ENCODE measurements at regions not wholly inside any gene's neighbourhood (a gene's known extent, or its start where the extent isn't known, plus 50 kb on each side); places are given as distances from the start of the nearest gene placed in this dataset.
A peak's percentile ranks its signal among the peaks of the same experiment; 100 is the strongest.

GRCh38 chr16:86756882-86757703 is 178.7 kb downstream of the FOXL1 start:
- peaks cover 41% of the 10 kb centered on the region for H3K4me1 ChIP-seq (ENCODE audit: control insufficient read depth, insufficient read depth, low read length, poor library complexity, severe bottlenecking)
- WGBS, 2 experiments (ENCODE audit: insufficient coverage in 2 of 2) = 66 to 76% methylated on average over 6 to 11 of the region's 12 CpGs
- H3K27ac ChIP-seq (ENCODE audit: low read depth, low read length, severe bottlenecking) = peak overlapping the region; percentile 4
- no peaks in the 10 kb centered on the region for H3K36me3 ChIP-seq (ENCODE audit: control insufficient read depth, insufficient read depth, low read length)
- H3K9me3 ChIP-seq (ENCODE audit: control insufficient read depth, low read length) = no peaks in the 10 kb centered on the region
- no peak overlapping the region for H3K4me3 ChIP-seq (ENCODE audit: extremely low read depth, insufficient read depth, low read length, poor library complexity, severe bottlenecking)

- Histone ChIP-seq H3K36me3 (ENCODE audit: control insufficient read depth, insufficient read depth, low read length) (no peaks in the 10 kb centered on the region), H3K27ac (ENCODE audit: low read depth, low read length, severe bottlenecking) (no peak overlapping the region), H3K9me3 (ENCODE audit: control insufficient read depth, low read length) (no peaks in the 10 kb centered on the region), H3K4me1 (ENCODE audit: control insufficient read depth, insufficient read depth, low read length, poor library complexity, severe bottlenecking) (peaks cover 37% of the 10 kb centered on the region), H3K4me3 (ENCODE audit: extremely low read depth, insufficient read depth, low read length, poor library complexity, severe bottlenecking) (no peak overlapping the region)
- 93 to 94% methylated on average over 3 of the region's 3 CpGs for WGBS, 2 experiments (ENCODE audit: insufficient coverage in 2 of 2)
Measured at GRCh38 chr16:86757704-86758040, 179.3 kb downstream of the FOXL1 start.

- Histone ChIP-seq H3K36me3 (ENCODE audit: control insufficient read depth, insufficient read depth, low read length) (no peaks in the 10 kb centered on the region), H3K4me3 (ENCODE audit: extremely low read depth, insufficient read depth, low read length, poor library complexity, severe bottlenecking) (no peak overlapping the region), H3K4me1 (ENCODE audit: control insufficient read depth, insufficient read depth, low read length, poor library complexity, severe bottlenecking) (peaks cover 36% of the 10 kb centered on the region), H3K9me3 (ENCODE audit: control insufficient read depth, low read length) (no peaks in the 10 kb centered on the region), H3K27ac (ENCODE audit: low read depth, low read length, severe bottlenecking) (no peak overlapping the region)
- 69 to 73% methylated on average over 7 of the region's 8 CpGs for WGBS, 2 experiments (ENCODE audit: insufficient coverage in 2 of 2)
Measured at GRCh38 chr16:86758932-86759331, 180.6 kb downstream of the FOXL1 start.

GRCh38 chr16:86761111-86762031 is 183.0 kb downstream of the FOXL1 start:
- no peak overlapping the region for H3K27ac ChIP-seq (ENCODE audit: low read depth, low read length, severe bottlenecking)
- 68 to 71% methylated on average over 23 to 28 of the region's 29 CpGs for WGBS, 2 experiments (ENCODE audit: insufficient coverage in 2 of 2)
- H3K4me3 ChIP-seq (ENCODE audit: extremely low read depth, insufficient read depth, low read length, poor library complexity, severe bottlenecking) = no peak overlapping the region
- no peaks in the 10 kb centered on the region for H3K9me3 ChIP-seq (ENCODE audit: control insufficient read depth, low read length)
- peaks cover 30% of the 10 kb centered on the region for H3K4me1 ChIP-seq (ENCODE audit: control insufficient read depth, insufficient read depth, low read length, poor library complexity, severe bottlenecking)
- no peaks in the 10 kb centered on the region for H3K36me3 ChIP-seq (ENCODE audit: control insufficient read depth, insufficient read depth, low read length)

- Histone ChIP-seq H3K9me3 (ENCODE audit: control insufficient read depth, low read length) (no peaks in the 10 kb centered on the region), H3K27ac (ENCODE audit: low read depth, low read length, severe bottlenecking) (no peak overlapping the region), H3K36me3 (ENCODE audit: control insufficient read depth, insufficient read depth, low read length) (no peaks in the 10 kb centered on the region), H3K4me1 (ENCODE audit: control insufficient read depth, insufficient read depth, low read length, poor library complexity, severe bottlenecking) (peaks cover 25% of the 10 kb centered on the region), H3K4me3 (ENCODE audit: extremely low read depth, insufficient read depth, low read length, poor library complexity, severe bottlenecking) (no peak overlapping the region)
- WGBS, 2 experiments (ENCODE audit: insufficient coverage in 2 of 2) = 87 to 99% methylated on average over 8 of the region's 9 CpGs
Measured at GRCh38 chr16:86762095-86762494, 183.7 kb downstream of the FOXL1 start.

- no peaks in the 10 kb centered on the region for H3K36me3 ChIP-seq (ENCODE audit: control insufficient read depth, insufficient read depth, low read length)
- H3K27ac ChIP-seq (ENCODE audit: low read depth, low read length, severe bottlenecking) = no peak overlapping the region
- no peaks in the 10 kb centered on the region for H3K9me3 ChIP-seq (ENCODE audit: control insufficient read depth, low read length)
- WGBS, 2 experiments (ENCODE audit: insufficient coverage in 2 of 2) = 94 to 98% methylated on average over 12 of the region's 12 CpGs
- H3K4me1 ChIP-seq (ENCODE audit: control insufficient read depth, insufficient read depth, low read length, poor library complexity, severe bottlenecking) = peaks cover 14% of the 10 kb centered on the region
- no peak overlapping the region for H3K4me3 ChIP-seq (ENCODE audit: extremely low read depth, insufficient read depth, low read length, poor library complexity, severe bottlenecking)
Measured at GRCh38 chr16:86763819-86764218, 185.5 kb downstream of the FOXL1 start.

- peaks cover 9% of the 10 kb centered on the region for H3K4me1 ChIP-seq (ENCODE audit: control insufficient read depth, insufficient read depth, low read length, poor library complexity, severe bottlenecking)
- H3K4me3 ChIP-seq (ENCODE audit: extremely low read depth, insufficient read depth, low read length, poor library complexity, severe bottlenecking) = no peak overlapping the region
- H3K27ac ChIP-seq (ENCODE audit: low read depth, low read length, severe bottlenecking) = no peak overlapping the region
- H3K9me3 ChIP-seq (ENCODE audit: control insufficient read depth, low read length) = no peaks in the 10 kb centered on the region
- 90 to 100% methylated on average over 3 to 4 of the region's 4 CpGs for WGBS, 2 experiments (ENCODE audit: insufficient coverage in 2 of 2)
- no peaks in the 10 kb centered on the region for H3K36me3 ChIP-seq (ENCODE audit: control insufficient read depth, insufficient read depth, low read length)
Measured at GRCh38 chr16:86764551-86764950, 186.2 kb downstream of the FOXL1 start.

GRCh38 chr16:86765389-86766026 is 187.2 kb downstream of the FOXL1 start:
- WGBS, 2 experiments (ENCODE audit: insufficient coverage in 2 of 2) = 88 to 100% methylated on average over 4 to 5 of the region's 6 CpGs
- peaks cover 2% of the 10 kb centered on the region for H3K4me1 ChIP-seq (ENCODE audit: control insufficient read depth, insufficient read depth, low read length, poor library complexity, severe bottlenecking)
- H3K4me3 ChIP-seq (ENCODE audit: extremely low read depth, insufficient read depth, low read length, poor library complexity, severe bottlenecking) = no peak overlapping the region
- H3K36me3 ChIP-seq (ENCODE audit: control insufficient read depth, insufficient read depth, low read length) = no peaks in the 10 kb centered on the region
- H3K9me3 ChIP-seq (ENCODE audit: control insufficient read depth, low read length) = no peaks in the 10 kb centered on the region
- H3K27ac ChIP-seq (ENCODE audit: low read depth, low read length, severe bottlenecking) = no peak overlapping the region

- H3K36me3 ChIP-seq (ENCODE audit: control insufficient read depth, insufficient read depth, low read length) = no peaks in the 10 kb centered on the region
- no peak overlapping the region for H3K4me3 ChIP-seq (ENCODE audit: extremely low read depth, insufficient read depth, low read length, poor library complexity, severe bottlenecking)
- H3K4me1 ChIP-seq (ENCODE audit: control insufficient read depth, insufficient read depth, low read length, poor library complexity, severe bottlenecking) = peaks cover 4% of the 10 kb centered on the region
- no peak overlapping the region for H3K27ac ChIP-seq (ENCODE audit: low read depth, low read length, severe bottlenecking)
- H3K9me3 ChIP-seq (ENCODE audit: control insufficient read depth, low read length) = no peaks in the 10 kb centered on the region
- 60 to 100% methylated on average over 1 of the region's 2 CpGs for WGBS, 2 experiments (ENCODE audit: insufficient coverage in 2 of 2)
Measured at GRCh38 chr16:86766700-86767099, 188.4 kb downstream of the FOXL1 start.

GRCh38 chr16:86768228-86768791 is 190.0 kb downstream of the FOXL1 start:
- Histone ChIP-seq H3K9me3 (ENCODE audit: control insufficient read depth, low read length) (no peaks in the 10 kb centered on the region), H3K4me3 (ENCODE audit: extremely low read depth, insufficient read depth, low read length, poor library complexity, severe bottlenecking) (no peak overlapping the region), H3K4me1 (ENCODE audit: control insufficient read depth, insufficient read depth, low read length, poor library complexity, severe bottlenecking) (peaks cover 20% of the 10 kb centered on the region), H3K27ac (ENCODE audit: low read depth, low read length, severe bottlenecking) (no peak overlapping the region), H3K36me3 (ENCODE audit: control insufficient read depth, insufficient read depth, low read length) (no peaks in the 10 kb centered on the region)
- WGBS, 2 experiments (ENCODE audit: insufficient coverage in 2 of 2) = 66 to 79% methylated on average over 7 to 11 of the region's 13 CpGs
